Sigmoid colon (tissue), 6 donors: ENCODE measurements at regions not wholly inside any gene's neighbourhood (a gene's known extent, or its start where the extent isn't known, plus 50 kb on each side); places are given as distances from the start of the nearest gene placed in this dataset.
A peak's percentile ranks its signal among the peaks of the same experiment; 100 is the strongest.

ENCODE experiments used
- DNase-seq: peaks from one replicate; pipeline ENCODE4 v3.0.0-alpha.2; 2019
- H3K27ac ChIP-seq, 4 donors: fragments of 200-600 bp; sonication (generic); one replicate each; pipeline ENCODE4 v1.5.1; 2016 to 2019; ENCODE audit warnings: mild to moderate bottlenecking in 1 of 4
- H3K27me3 ChIP-seq, 3 donors: fragments of 200-600 bp; sonication (generic); one replicate each; pipeline ENCODE4 v1.5.1; 2019; ENCODE audit warnings: mild to moderate bottlenecking in 1 of 3
- H3K36me3 ChIP-seq, 4 donors: fragments of 200-600 bp; sonication (generic); one replicate each; pipeline ENCODE4 v1.5.1; 2016 to 2019
- H3K4me1 ChIP-seq, 4 donors: fragments of 200-600 bp; sonication (generic); one replicate each; pipeline ENCODE4 v1.5.1; 2017 to 2019
- H3K4me3 ChIP-seq, 4 donors: fragments of 200-600 bp; sonication (generic); one replicate each; pipeline ENCODE4 v1.5.1; 2017 to 2019; ENCODE audit warnings: mild to moderate bottlenecking in 2 of 4, moderate library complexity in 1 of 4
- H3K9me3 ChIP-seq, 4 donors: fragments of 200-600 bp in 3 of 4; sonication (generic) in 3 of 4; one replicate each; pipeline versions ENCODE4 v1.5.1 to v1.6.1; 2013 to 2019
- CTCF ChIP-seq, 4 experiments: fragments of 450-650 bp in 3 of 4; fragments of 200-600 bp in 1 of 4; IDR thresholded peaks; one replicate each; pipeline ENCODE4 v1.5.1; 2016 to 2019; ENCODE audit warnings: antibody characterized with exemption in 4 of 4, mild to moderate bottlenecking in 3 of 4, moderate library complexity in 2 of 4
- EP300 ChIP-seq, 4 donors: sonication (generic); formaldehyde crosslinking; IDR thresholded peaks; one replicate each; pipeline ENCODE4 v1.6.1; 2017; ENCODE audit warnings: antibody characterized with exemption in 4 of 4
- POLR2A ChIP-seq, 2 donors: fragments of 450-650 bp; IDR thresholded peaks; one replicate each; pipeline ENCODE4 v1.6.1; 2016; ENCODE audit warnings: antibody characterized with exemption in 2 of 2, mild to moderate bottlenecking in 2 of 2, moderate library complexity in 2 of 2
- POLR2AphosphoS5 ChIP-seq, 4 donors: sonication (generic); formaldehyde crosslinking; IDR thresholded peaks; one replicate each; pipeline ENCODE4 v1.6.1; 2017; ENCODE audit warnings: antibody characterized with exemption in 4 of 4
- WGBS, 2 donors: extraction: QIAGEN DNeasy Blood & Tissue Kit; methylation state at CpG; one replicate each; pipeline ENCODE4 v1.1.7; 2013; 5-methylcytosine and 5-hydroxymethylcytosine counted together
- intact Hi-C: fragments of 100-400 bp; cut with DNase I; formaldehyde crosslinking; loops from one replicate; pipeline ENCODE4 v1.15.1; 2023
- donor health status: healthy with polysubstance abuse.
- donor health status: healthy.

- H3K9me3 ChIP-seq: no peaks in the 10 kb centered on the region
- H3K36me3 ChIP-seq: no peaks in the 10 kb centered on the region
- H3K27me3 ChIP-seq: peaks cover 0 to 16% (median 0%) of the 10 kb centered on the region in 3 donors
- no peak for DNase-seq
- TF ChIP-seq POLR2AphosphoS5 (IDR thresholded peaks at IDR 0.05) (no peak), CTCF (IDR thresholded peaks at IDR 0.05) (peak in 3 of 4 experiments; percentile 56 to 73 (median 66)), POLR2A (IDR thresholded peaks at IDR 0.05) (no peak)
- no peak overlapping the region for H3K27ac ChIP-seq
- intact Hi-C loops: loop anchor here (2.0 kb wide), 1 partner anchor 72 kb away; no protein-coding TSS in a partner anchor
- WGBS, 2 donors: 54 to 64% methylated on average over 19 of the region's 19 CpGs
- H3K4me3 ChIP-seq: no peak overlapping the region
- H3K4me1 ChIP-seq: no peaks in the 10 kb centered on the region
Observed at GRCh38 chr10:69716711-69717560, 84.8 kb upstream of the COL13A1 start.

- Histone ChIP-seq H3K9me3 (no peaks in the 10 kb centered on the region), H3K27ac (no peak overlapping the region), H3K27me3 (peaks cover 0 to 9% (median 0%) of the 10 kb centered on the region in 3 donors), H3K4me1 (no peaks in the 10 kb centered on the region), H3K36me3 (no peaks in the 10 kb centered on the region), H3K4me3 (no peak overlapping the region)
- intact Hi-C loops: no loop called here
- no peak for DNase-seq
- 75 to 82% methylated on average over 4 of the region's 4 CpGs for WGBS, 2 donors
- TF ChIP-seq POLR2AphosphoS5 (IDR thresholded peaks at IDR 0.05): no peak
- no peak for TF ChIP-seq CTCF (IDR thresholded peaks at IDR 0.05)
- no peak for TF ChIP-seq POLR2A (IDR thresholded peaks at IDR 0.05)
- no peak for TF ChIP-seq EP300 (IDR thresholded peaks at IDR 0.05)
Observed at GRCh38 chr10:69718951-69719350, 82.8 kb upstream of the COL13A1 start.

GRCh38 chr10:69721690-69722310, 79.9 kb upstream of the COL13A1 start:
- Histone ChIP-seq H3K9me3 (no peaks in the 10 kb centered on the region), H3K4me3 (no peak overlapping the region), H3K36me3 (no peaks in the 10 kb centered on the region), H3K4me1 (no peaks in the 10 kb centered on the region), H3K27ac (no peak overlapping the region), H3K27me3 (peaks cover 0 to 5% (median 0%) of the 10 kb centered on the region in 3 donors)
- TF ChIP-seq POLR2A (IDR thresholded peaks at IDR 0.05): no peak
- TF ChIP-seq CTCF (IDR thresholded peaks at IDR 0.05): no peak
- no peak for TF ChIP-seq EP300 (IDR thresholded peaks at IDR 0.05)
- no peak for TF ChIP-seq POLR2AphosphoS5 (IDR thresholded peaks at IDR 0.05)
- no peak for DNase-seq
- WGBS, 2 donors: 60 to 62% methylated on average over 10 of the region's 10 CpGs
- intact Hi-C loops: no loop called here

- intact Hi-C loops: no loop called here
- Histone ChIP-seq H3K4me1 (no peaks in the 10 kb centered on the region), H3K4me3 (no peak overlapping the region), H3K9me3 (no peaks in the 10 kb centered on the region), H3K36me3 (no peaks in the 10 kb centered on the region), H3K27ac (no peak overlapping the region), H3K27me3 (no peaks in the 10 kb centered on the region)
- TF ChIP-seq CTCF (IDR thresholded peaks at IDR 0.05) (no peak), EP300 (IDR thresholded peaks at IDR 0.05) (no peak), POLR2A (IDR thresholded peaks at IDR 0.05) (no peak), POLR2AphosphoS5 (IDR thresholded peaks at IDR 0.05) (no peak)
- 38 to 73% methylated on average over 1 of the region's 1 CpG for WGBS, 2 donors
- DNase-seq: no peak
Observed at GRCh38 chr10:69723653-69724052, 78.1 kb upstream of the COL13A1 start.
